HG02623 (cell line): ENCODE measurements at regions not wholly inside any gene's neighbourhood (a gene's known extent, or its start where the extent isn't known, plus 50 kb on each side); places are given as distances from the start of the nearest gene placed in this dataset.
A peak's percentile ranks its signal among the peaks of the same experiment; 100 is the strongest.

Source experiments
- ATAC-seq: cut with Tn5 transposase; IDR thresholded peaks from one replicate; pipeline ENCODE4 v1.9.1; 2021; ENCODE audit warnings: moderate library complexity; ENCODE audit not compliant: unreplicated experiment

GRCh38 chr19:30151081-30151480, 209.0 kb downstream of the URI1 start:
- no peak for ATAC-seq

GRCh38 chr19:30152510-30153291, 210.7 kb downstream of the URI1 start:
- no peak for ATAC-seq

- peak; percentile 70 for ATAC-seq
These were observed 211.5 kb downstream of the URI1 start for GRCh38 chr19:30153326-30154210.

- ATAC-seq, result no peak
These were observed 212.4 kb downstream of the URI1 start for GRCh38 chr19:30154410-30154809.

DNA sequence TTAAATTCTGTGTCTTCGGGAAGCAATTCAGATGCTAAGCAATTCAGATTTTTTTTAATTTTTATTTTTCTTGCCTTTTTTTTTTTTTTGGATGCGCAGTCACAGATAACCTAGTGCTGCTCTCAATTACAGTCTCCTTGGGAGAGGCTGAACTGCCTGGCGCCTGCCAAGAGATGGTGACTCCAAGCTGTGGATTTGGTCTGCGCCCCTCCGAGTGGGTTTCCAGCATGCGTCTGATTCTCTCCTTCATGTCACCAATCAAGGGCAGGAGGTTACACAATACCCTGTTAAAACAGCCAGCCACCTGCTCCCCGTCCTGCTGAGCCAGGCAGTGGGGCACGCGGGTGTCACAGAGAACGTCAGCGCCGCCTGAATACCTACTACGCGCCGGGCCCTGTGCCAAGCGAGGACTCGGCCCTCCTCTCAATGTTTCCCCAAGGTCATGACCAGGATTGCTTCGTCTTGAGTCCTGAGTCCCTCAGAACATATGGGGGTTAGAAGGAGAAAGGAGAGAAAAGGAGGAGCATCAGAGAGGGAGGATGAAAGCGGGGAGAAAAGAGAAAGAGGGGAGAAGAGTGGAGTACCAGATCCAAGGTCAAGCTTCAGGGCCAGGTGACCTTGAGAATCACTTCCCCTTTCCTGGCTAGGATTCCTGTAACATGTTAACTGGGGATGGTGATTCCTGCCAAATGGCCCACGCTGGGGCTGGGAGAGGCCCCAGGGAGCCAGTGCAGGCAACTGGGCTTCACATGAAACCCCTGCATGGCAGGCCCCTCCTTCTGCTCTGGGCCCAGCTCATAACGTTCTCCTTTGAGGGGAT, 213.6 kb downstream of the URI1 start:
- ATAC-seq, result no peak

DNA sequence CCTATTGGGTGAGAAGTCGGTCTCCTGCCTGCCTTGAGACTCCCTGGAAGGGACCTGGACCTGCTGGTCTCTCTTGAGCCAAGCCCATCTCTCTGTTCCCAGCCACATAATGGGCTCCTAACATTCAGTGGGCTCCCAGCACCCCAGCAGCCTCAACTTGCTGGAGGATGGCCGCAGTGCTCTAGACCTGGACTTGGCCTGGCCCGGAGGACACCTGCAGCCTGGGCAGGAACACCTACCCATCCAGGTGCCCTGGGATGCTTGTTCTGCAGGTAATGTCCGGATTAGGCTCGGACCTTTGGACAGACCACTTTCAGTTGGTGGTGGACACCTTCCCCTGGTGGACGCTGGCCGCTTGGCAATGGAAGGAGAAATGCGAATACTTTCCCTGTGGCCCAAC, 214.6 kb downstream of the URI1 start:
- no peak for ATAC-seq

- ATAC-seq, result no peak
These were observed 213.9 kb upstream of the ZNF536 start for GRCh38 chr19:30158067-30158892.

GRCh38 chr19:30158893-30159245, 213.3 kb upstream of the ZNF536 start:
- no peak for ATAC-seq

DNA sequence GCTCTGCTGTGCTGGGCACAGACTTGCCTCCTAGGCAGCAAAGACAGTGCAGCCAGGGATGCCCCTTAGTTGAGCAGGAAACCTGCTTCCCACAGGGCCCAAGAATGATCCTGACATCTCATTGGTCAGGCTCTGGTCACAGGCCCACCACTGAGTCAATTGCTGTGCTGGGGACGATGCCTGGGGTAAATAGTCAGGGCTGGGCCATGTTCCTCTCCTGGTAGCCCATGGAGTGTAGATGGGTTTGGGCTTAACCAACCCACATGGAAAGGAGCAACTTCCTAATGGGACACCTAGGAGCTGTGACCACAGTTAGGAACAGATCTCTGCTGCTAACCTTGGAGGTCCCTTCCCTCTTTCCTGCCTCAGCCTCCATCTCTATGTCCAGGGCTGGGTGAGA, 212.5 kb upstream of the ZNF536 start:
- ATAC-seq, result no peak

DNA sequence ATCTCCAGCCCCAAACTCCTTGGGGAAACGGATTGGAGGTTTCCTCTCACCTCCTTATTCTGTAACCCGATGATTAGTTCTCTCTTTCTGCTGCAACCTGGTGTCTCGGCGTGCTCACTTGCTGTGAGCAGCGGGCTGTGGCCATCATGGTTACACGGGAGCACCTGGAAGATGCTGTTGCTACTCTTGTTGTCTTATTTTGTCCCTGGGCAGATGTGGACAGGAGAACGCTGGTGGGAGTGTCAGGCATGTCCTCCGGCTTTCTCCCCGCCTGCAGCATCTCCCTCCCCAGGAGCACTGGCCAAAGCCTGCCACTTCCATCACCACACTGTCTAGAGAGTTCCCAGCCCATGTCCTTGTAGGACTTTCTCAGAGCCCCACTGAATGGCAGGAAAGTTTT, 211.8 kb upstream of the ZNF536 start:
- ATAC-seq, result no peak

- no peak for ATAC-seq
These were observed 211.0 kb upstream of the ZNF536 start for GRCh38 chr19:30161021-30161655.

GRCh38 chr19:30161770-30162169, 210.4 kb upstream of the ZNF536 start:
- ATAC-seq, result no peak

DNA sequence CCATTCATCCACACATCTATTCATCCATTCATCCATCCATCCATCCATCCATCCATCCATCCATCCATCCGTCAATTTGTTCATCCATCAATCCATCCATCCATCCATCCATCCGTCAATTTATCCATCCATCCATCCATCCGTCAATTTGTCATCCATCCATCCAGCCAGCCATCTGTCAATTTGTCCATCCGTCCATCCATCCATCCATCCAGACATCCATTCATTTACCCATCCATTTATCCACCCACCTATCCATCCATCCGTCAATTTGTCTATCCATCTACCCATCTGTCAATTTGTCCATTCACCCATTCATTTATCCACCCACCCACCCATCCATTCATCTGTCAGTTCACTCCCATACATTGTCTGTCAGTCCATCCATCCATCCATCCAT, 209.5 kb upstream of the ZNF536 start:
- ATAC-seq, result no peak

DNA sequence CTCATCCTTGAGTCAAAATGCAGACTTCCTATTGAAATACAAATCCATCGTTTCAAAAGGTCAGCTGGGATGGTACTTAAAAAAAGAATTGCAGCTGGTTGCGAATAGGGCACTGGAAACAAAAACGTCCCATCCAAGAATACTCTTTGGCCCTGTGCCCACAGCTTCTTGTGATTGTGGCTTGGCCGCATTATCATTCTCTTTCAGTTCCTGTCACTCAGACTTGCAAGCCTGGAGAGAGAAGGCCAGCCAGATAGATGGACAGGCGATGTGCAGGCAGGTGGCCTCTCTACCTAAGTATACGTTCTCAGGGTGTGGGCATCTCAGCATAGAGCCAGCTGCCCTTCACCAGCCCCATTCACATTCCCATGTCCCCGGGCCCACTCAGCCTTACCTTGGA, 208.5 kb upstream of the ZNF536 start:
- no peak for ATAC-seq

DNA sequence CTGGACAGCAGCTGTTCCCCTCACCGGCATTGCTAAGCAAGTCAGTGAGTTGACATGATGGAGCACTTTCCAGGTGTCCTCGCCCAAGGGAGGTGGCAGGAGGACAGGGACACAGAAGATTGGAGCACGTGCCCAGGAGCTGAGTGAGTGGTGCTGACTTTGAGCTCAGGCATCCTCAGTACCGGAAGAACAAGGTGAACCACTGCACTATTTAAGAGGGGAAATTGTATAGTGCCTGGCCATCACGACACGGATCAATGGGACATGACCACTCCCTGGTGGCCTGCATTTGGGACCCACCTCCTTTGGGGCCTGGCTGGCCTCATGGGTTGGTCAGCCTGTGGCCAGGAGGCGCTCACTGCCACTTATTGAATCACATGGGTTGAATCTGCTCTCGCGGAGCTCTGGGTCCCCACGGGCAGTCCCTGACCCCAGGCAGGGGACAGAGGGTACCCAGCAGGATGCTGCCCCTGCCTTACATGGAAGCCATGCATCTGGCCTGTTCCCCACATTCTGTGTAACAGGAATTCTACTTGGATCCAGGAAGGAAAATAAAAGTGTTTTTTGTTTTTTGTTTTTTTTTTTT, 206.9 kb upstream of the ZNF536 start:
- no peak for ATAC-seq

DNA sequence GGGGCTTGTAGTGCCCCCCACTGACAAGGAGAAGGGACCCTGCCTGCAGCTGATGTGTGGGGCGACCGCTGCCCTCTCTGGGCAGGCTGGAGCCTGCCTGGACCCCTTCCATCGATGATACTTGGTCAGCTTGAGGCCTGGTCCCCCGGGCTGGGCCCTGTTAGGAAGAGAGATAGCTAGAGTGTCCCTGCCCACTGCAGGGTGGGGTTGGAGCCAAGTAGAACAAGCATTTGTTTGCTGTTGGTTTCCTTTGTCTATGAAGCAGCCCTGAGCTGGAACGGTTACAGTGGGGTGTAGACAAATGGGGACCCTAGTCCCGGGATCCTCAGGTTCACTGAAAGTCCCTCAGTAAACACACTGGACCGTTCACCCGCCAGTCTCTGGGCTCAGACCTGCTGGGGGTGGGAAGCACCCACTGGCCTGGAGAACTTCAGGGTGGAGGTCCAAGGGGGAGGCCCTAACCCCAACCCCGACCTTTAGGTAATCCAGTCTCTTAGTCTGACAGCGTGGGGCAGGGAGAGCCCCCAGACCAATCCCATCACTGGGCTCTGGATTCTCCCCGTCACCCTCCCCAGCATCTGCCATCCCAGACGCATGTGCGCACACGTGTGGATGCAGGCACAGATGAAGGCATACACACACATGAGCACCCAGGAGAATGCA, 204.8 kb upstream of the ZNF536 start:
- no peak for ATAC-seq

GRCh38 chr19:30167976-30168635, 204.1 kb upstream of the ZNF536 start:
- no peak for ATAC-seq

DNA sequence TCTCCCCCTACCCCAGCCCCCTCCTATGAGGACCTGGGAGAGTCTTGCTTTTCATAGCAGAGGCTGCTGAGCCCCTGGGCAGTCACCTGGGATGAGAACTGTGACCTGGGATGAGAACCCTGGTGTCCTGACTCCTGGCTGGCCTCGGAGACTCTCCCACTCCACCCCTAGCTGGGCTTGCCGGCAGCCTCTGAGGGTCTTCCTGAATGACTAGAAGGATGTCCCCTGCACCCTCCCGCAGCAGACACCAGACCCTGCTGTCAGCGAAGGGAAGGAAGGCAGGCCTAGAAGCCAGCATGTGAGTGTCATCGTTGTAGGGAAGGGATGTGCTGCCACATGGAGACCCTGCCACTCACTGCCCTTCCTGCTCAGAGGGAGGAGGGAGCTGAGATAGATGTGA, 203.4 kb upstream of the ZNF536 start:
- no peak for ATAC-seq
